LoVo (cell line): ENCODE measurements at regions not wholly inside any gene's neighbourhood (a gene's known extent, or its start where the extent isn't known, plus 50 kb on each side); places are given as distances from the start of the nearest gene placed in this dataset.

Source experiments
- DNase-seq: peaks from one replicate; pipeline ENCODE4 v3.0.0-alpha.2; 2016; ENCODE audit warnings: low spot score

GRCh38 chr2:144875290-144875969 lies 355.5 kb upstream of the ZEB2 start:
- no peak for DNase-seq

- DNase-seq, result no peak
These were observed 345.8 kb upstream of the ZEB2 start for GRCh38 chr2:144865670-144866069.

- no peak for DNase-seq
These were observed 339.8 kb upstream of the ZEB2 start for GRCh38 chr2:144859716-144860115.

GRCh38 chr2:144858211-144858610 lies 338.3 kb upstream of the ZEB2 start:
- no peak for DNase-seq

GRCh38 chr2:144854596-144854995 lies 334.7 kb upstream of the ZEB2 start:
- no peak for DNase-seq

- DNase-seq, result no peak
These were observed 329.7 kb upstream of the ZEB2 start for GRCh38 chr2:144849612-144850011.

GRCh38 chr2:144848423-144848822 lies 328.5 kb upstream of the ZEB2 start:
- no peak for DNase-seq

GRCh38 chr2:144847347-144848080 lies 327.6 kb upstream of the ZEB2 start:
- no peak for DNase-seq

- DNase-seq, result no peak
These were observed 316.9 kb upstream of the ZEB2 start for GRCh38 chr2:144836635-144837350.

GRCh38 chr2:144835634-144836350 lies 315.9 kb upstream of the ZEB2 start:
- DNase-seq, result peak; percentile 34

GRCh38 chr2:144834998-144835633 lies 315.2 kb upstream of the ZEB2 start:
- DNase-seq, result no peak

GRCh38 chr2:144834363-144834762 lies 314.4 kb upstream of the ZEB2 start:
- DNase-seq, result no peak

GRCh38 chr2:144833075-144833637 lies 313.2 kb upstream of the ZEB2 start:
- no peak for DNase-seq

GRCh38 chr2:144832048-144832447 lies 312.1 kb upstream of the ZEB2 start:
- DNase-seq, result no peak

- DNase-seq, result no peak
These were observed 310.6 kb upstream of the ZEB2 start for GRCh38 chr2:144830543-144830942.

- DNase-seq, result no peak
These were observed 307.5 kb upstream of the ZEB2 start for GRCh38 chr2:144827404-144827803.

- no peak for DNase-seq
These were observed 306.2 kb upstream of the ZEB2 start for GRCh38 chr2:144826105-144826504.

- DNase-seq, result no peak
These were observed 305.6 kb upstream of the ZEB2 start for GRCh38 chr2:144825331-144826020.

- no peak for DNase-seq
These were observed 304.6 kb upstream of the ZEB2 start for GRCh38 chr2:144824306-144825080.

GRCh38 chr2:144822966-144823365 lies 303.0 kb upstream of the ZEB2 start:
- DNase-seq, result no peak
